Inflammatory macrophage (primary cell): ENCODE measurements at regions not wholly inside any gene's neighbourhood (a gene's known extent, or its start where the extent isn't known, plus 50 kb on each side); places are given as distances from the start of the nearest gene placed in this dataset.

Experiments used
- DNase-seq, 2 donors: peaks; one replicate each; pipeline ENCODE4 v3.0.0-alpha.2; 2020 to 2022

DNA sequence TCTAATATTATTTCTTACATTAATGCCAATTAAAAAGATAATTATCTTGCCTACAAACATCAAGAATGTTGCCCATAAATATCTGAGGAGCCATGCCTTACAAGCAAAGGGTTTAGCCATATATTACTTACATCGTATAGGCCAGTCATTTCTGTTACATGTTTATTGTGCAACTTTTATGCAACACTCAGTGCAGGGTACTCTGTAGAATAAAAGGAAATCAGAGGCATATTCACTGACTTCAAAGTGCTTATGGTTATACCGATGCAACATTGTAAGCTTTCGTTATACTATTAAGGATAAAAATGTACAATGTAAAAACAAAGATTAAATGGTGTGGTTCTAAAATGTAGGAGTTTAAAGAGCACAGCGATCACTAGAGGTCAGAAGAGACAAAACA is 315.9 kb downstream of the PCDH10 start:
- DNase-seq, result no peak

DNA sequence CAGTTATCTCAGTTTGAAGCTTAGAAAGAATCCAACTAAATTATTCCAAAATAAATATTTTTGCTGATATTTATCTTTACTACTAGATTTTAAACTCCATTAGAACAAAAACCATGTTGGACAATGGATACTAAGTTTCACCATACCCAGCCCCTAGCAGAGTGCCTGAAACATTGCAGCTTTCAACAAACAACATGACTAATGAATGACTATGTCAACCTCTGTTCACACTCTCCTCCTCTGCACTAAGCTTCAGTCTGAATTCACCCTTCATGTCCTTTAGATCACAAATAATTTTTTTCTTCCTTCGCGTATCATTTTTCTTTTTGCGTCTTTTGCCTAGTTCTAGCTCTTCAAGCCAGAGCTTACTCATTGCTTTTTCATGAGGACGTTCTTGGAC is 315.2 kb downstream of the PCDH10 start:
- DNase-seq, result no peak

DNA sequence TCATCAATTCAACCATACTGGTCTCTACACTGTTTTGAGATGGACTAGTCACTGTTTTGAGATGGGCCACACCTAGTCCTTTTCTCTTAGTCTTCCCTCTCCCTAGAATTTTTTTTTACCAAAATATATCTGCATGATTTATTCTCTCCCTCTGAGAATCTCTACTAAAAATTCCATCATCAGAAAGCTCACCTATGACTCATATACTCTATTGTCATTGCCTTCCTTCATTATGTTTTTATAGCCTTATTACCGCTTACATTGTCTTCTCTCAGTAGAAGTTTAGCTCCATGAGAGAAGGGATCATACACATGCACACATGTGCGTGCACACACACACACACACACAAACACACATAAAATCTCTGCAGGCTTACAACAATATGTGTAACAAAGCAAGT is 303.6 kb downstream of the PCDH10 start:
- no peak for DNase-seq

DNA sequence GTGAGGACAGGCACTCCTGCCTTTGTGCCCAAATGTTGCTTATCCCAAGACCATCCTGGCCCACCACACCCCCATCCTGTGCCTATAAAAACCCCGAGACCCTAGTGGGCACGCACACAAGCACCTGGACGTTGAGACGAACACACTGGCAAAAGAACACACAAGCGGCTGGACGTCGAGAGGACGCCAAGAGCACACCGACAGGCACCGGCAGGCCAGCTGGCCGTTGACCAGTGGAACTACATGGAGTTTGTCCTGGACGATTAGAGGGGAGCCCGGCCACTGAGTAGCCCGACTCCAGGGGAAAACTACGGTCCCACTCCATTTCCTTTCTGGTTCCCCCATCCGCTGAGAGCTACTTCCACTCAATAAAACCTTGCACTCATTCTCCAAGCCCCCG is 301.7 kb downstream of the PCDH10 start:
- DNase-seq, result no peak

DNA sequence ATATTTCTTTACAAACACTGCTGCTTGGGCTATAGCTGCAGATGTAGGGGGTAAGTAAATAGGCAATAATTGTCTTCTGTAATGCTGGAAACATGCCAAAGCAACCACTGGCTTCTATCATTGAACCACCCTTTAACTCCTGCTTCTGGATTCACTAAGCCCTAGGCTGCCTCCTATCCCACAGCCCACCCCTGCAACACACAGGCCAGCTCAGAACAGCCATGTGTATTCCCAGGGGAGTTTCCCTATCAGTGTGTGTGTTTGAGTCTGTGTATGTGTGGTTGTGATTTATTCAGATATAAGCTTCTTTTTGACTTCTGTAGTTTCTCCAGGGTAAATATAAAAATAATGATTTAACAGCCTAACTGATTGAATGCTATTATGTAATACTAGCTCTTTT is 291.3 kb downstream of the PCDH10 start:
- no peak for DNase-seq

DNA sequence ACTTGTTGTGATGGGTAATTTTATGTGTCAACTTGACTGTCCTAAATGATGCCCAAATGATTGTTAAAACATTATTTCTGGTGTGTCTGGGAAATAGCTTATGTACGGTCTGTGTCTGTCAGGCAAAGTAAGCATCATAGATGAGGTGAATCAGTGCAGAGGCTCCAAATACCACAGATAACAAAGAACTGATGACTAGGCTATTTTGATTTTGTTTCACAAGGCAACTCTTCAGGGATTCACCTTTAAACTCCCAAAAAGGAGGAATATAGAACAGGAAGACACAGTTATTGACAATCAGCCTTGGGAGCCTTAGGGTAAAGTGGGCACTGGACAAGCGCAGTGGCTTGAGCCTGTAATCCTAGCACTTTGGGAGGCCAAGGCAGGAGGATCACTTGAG is 290.7 kb downstream of the PCDH10 start:
- no peak for DNase-seq

DNA sequence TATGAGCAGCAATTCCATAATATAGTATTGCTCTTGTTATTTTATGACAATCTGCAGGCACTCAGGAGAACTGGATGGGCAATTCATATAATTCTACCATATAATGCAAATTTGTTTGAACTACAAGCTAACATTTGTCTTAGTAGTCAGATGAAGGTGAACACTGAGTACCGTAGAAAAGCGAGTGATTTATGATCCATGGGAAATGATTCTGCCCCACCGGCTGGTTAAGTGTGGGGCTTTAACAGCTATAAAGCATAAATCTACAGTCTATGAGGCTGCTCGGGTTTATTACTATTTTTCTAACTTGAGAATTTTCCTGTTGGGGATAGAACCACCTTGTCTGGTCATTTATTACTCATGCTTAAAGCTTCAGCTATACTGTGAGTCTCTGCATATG is 275.5 kb downstream of the PCDH10 start:
- DNase-seq, result no peak

DNA sequence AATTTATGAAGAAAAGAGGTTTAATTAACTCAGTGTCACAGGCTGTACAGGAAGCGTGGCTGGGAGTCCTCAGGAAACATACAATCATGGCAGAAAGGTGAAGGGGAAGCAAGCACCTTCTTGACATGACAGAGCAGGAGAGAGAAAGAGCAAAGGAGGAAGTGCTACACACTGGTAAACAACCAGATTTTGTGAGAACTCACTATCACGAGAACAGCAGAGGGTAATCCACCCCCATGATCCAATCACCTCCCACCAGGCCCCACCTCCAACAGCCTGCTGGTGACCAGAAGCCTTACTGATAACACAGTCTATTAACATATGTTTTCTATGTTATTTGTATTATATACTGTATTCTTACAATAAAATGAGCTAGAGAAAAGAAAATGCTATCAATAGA is 254.8 kb downstream of the PCDH10 start:
- DNase-seq, result no peak

DNA sequence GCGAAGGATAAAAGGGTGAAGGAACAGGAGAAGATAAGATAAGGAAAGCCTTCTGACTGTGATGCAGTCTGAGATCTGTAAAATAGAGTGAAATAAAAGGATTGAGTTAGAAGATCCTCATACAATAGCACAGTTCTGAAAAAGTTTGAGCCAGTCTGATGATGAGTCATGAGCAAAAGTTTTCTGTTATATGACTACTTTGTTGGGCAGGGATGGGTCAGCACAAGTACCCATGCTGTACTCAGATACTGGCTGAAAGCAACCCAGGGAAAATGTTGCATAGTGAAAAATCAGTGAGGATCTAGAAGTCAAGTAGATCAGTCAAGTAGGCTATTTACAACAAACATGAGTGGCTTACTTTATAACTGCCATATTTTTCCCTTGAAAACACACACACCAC is 253.5 kb downstream of the PCDH10 start:
- no peak for DNase-seq

DNA sequence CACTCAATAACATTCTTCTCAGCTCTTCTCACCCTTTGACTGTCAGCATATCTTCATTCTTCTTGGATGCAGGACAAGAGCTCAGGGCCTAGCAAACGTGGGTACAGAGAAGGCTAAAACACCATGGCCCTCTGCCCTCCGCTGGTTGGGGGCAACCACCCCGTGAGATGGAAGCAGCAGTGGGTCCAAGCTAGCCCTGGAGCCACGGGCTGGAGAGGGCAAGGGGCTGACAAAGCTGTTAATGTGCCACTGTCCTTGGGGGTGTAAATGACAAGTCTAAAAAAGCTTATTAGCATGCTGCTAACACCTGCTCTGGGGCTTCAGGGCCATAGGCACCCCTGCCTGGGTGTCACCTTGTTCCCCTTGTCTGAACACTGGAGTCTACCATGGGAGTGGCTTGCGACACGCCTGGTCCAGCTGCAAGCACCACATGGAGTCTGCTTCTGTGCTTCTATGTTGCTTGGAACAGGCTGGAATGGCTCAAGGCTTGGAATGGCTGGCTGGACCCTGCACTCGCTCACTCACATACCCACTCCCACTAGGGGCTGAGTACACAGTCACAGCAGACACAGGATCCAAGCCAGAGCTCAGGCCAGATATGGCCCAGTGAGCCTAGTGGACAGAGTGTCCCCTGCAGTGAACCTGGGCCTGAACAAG is 246.0 kb downstream of the PCDH10 start:
- DNase-seq, result no peak

DNA sequence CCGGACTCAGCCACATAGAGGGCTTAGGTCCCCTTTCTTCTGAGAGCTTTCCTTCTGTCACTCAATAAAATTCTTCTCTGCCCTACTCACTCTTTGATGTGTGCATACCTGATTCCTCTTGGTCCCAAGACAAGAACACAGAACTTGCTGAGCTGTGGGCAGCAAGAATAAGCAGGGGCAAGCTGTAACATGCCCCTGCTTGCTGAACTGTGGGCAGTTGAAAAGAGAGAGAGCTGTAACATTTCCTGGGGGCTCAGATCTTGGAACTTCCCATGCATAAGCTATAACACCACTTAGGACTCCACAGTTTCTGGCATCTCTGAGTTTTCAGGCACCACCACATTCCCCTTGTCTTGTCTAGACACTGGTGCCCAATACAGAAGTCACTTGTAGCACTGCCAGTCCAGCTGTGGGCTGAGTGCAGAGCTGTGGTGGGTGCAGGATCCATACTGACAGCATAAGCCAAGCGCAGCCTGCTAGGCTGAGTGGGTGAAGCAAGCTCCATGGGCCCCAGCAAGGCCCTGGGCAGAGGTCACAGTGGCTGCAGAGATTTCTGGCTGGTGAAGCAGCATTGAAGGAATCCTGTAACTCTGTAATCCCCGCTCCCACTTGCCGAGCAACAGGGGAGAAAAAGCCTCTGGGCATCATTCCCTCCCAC is 241.2 kb downstream of the PCDH10 start:
- DNase-seq, result no peak

DNA sequence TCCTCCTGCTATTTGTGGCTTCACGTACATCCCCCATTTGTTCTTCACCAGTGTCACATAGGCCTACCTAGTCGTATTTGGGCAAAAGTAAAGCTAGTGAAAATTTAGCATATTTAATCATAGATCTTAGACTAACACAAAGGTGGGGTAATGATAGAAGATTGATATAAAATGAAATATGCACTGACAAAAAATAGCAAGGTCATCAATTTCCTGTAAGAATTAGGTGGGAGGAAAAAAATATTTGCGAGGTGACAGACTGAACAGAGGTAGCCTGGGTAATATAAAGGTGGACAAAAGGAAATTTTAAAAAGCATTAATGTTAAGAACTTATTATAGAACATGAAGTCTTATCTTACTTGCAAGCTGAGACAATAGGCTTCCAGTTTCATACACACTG is 239.9 kb downstream of the PCDH10 start:
- DNase-seq, result no peak

DNA sequence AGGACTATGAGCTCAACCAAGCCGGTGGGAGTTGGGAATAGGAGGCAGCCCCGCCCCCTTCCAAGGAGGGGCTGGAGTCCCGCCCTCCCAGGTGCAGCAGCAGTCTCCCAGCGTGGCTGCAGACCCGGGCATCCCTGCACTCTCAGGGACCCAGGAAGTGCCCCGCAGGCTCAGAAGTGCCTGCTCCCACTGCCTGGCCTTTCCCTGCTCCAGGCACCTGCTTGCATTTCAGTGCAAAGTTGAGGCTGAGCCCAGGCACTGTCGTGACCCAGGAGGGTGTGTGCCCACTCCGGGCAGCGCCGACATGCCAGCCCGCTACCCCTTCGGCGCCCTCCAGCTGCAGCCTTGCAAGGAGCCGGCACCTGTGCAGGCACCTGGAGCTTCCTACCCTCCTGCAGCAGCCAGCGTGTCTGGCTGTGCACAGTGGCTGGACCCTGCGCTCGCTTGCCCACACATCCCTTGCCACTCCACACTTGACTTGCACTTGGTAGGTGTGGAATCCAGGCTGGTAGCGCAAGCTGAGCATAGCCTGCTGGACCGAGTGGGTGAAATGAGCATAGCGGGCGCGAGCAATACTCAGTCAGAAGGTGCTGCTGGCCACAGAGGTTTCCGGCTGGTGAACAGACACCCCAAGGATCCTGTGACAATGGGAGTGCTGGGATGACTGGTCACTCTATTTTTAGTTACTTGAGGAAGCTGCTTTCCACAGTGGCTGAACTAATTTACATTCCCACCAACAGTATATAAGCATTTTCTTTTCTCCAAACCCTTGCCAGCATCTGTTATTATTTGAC is 236.3 kb downstream of the PCDH10 start:
- DNase-seq, result no peak

DNA sequence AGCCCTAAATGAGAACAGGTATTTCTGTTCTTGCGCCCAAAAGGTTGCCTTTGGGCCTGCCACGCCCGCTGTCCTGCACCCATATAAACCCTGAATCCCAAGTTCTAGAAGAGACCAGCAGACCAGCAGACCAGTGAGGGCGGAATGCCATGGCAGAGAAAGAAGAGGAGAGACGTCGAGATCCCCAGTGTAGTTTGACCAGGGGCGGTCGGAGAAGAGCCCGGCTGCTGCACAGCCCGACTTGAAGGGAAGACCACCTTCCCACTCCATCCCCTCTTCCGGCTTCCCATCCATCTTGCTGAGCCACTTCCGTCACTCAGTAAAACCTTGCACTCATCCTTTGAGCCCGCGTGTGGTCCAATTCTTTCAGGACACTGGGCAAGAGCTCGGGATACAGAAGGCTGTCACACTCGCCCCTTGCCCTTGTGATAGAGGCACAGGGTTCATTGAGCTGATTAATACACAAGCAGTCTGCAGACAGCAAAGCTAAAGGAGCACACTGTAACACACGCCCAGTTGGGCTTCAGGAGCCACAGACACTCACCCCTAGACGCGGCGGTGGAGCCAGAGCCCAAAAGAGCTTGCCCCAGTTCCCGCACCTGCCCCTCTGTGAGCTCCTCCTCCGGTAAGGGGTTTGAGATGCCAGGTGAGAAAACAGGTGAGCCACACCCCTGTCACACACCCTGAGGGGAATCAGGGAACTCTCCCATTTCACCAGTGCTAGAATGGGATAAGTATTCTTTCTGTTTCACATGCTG is 230.8 kb downstream of the PCDH10 start:
- DNase-seq, result no peak

DNA sequence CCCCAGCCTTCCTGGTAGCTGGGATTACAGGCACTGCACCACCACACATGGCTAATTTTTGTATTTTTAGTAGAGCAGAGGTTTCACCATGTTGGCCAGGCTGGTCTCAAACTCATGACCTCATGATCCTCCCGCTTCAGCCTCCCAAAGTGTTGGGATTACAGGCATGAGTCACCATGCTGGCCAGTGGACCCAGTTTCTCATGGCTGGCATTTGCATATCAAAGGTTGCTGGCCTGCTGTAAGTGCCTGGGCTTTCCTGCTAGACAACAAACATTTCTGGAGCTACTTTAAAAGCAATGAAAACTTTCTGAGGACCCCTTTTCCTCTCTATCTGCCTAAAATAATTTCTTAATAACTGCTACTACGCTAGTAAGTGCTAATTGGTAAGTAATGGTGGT is 228.2 kb downstream of the PCDH10 start:
- DNase-seq, result no peak

DNA sequence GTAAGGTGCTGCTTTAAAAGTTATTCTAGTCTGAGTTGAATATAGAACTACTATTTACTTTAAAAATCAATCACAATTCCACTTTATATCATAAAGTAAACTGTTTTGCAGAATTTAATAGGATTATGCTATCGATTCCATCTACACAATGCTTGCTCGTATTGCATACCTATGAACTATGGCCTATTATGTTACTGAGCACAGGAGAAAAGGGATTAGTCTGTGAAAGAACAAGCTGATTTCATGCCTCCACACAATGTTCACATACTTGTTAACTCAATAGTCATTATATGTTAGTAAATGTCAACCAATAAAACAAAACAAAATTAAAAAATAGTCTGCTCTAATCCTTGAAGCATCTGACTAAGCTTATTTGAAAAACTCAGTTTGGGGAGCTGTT is 223.6 kb downstream of the PCDH10 start:
- no peak for DNase-seq

DNA sequence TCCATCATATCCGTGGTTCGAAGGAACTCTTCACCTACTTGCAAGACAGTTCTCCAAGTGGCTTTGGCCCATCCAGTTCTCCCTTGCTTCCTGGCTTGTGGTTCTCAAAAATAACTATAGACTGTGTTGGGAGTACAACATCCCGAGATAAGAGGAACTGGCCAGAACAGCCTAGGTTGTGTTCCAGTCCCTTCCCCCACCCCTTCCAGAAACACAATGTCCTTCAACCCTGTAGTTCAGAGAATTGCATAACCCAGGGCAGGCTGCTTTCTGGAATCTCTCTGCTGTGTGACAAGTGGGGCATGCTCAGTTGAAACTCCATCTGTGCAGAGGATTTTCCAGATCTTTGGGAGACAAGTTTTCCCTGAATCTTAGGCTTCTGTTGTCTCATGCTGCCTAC is 206.5 kb downstream of the PCDH10 start:
- no peak for DNase-seq

DNA sequence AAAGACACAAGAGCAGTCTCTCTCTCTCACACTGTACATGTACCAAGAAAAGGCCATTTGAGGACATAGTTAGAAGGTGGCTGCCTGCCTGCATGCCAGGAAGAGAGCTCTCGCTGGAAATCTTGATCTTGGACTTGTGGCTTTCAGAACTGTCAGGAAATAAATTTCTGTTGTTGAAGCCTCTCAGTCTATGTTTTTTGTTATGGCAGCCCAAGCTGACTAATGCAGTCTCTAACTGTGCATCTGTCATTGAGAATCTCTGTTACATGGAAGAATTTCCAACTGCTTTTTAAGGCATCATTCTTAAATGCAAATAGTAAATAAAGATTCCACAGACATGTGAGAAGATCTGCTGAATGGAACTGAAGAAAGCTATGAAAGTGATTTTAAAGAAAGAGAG is 198.3 kb downstream of the PCDH10 start:
- DNase-seq, result no peak

DNA sequence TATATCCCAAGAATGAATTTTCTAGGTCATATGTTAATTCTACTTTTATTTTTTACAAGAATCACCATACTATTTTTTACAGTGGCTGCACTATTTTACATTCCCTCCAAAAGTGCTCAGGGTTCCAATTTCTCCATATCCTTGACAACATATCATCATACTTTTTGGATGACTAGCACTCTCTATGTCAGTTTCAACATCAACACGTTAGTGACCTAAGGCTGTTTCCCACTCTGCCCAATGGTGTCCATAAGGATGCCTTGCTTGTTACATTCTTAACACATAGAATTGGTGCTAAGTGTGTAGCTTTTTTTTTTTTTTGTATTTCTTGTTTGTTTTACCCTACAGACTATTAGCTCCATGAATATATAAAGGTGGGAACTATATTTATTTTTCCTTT is 175.4 kb downstream of the PCDH10 start:
- DNase-seq, result no peak

DNA sequence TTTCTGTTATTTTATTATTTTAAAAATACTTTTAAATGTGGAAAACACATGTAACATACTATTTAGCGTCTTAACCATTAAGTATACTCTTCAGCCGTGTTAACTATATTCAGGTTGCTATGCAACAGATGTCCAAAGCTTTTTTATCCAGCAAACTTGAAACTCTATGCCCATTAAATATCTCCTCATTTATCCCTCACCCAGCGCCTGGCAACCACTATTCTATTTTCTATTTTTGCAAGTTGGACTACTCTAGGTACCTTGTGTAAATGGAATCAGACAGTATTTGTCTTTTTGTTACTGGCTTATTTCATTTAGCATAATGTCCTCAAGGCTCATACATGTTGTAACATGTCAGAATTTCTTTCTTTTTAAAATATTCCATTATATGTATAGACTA is 174.6 kb downstream of the PCDH10 start:
- DNase-seq, result no peak

DNA sequence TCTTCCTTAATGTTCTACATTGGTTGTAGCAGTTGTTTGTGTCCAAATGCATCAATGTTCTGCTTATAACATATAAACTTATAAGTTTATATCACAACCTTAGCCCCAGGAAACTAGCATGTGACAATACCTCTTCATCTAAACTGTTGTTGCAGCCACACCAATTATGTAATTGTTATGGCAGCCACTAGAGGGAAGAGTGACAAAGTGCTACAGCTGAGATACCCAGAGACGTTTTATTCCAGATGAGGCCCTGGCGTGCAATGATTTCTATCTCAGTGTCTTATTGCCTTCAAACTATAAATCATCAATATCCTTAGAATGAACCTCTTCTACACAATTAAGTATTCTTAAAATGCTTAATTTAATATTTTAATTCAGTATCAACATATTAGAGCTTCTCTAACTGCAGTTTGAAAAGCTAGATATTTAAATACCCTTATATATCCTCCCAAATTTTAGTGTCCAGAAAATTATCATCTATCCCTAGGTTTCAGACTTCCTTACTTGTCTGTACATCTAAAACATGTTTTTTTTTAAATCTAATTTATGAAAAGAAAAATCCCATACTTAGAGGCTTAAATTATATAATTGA is 171.6 kb downstream of the PCDH10 start:
- DNase-seq, result peak; percentile 6 to 9

DNA sequence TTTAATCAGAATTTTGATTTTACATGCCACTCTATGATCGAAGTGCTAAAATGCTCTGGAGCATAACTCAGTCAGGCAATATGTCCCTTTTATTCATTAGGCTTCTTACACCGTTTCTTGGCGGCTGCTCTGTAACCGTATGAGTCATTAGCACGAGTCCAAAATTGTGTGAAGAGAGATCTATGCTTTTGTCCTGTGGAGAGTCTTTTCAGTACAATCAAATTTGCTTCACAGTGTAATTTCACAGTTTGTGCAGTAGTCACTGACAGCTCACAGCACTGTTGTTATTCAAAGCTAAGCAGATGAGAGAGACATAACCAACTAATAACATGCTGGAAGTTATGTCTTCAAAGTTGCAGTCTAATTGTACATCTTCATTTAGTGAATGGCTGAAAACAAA is 167.8 kb downstream of the PCDH10 start:
- DNase-seq, result no peak

DNA sequence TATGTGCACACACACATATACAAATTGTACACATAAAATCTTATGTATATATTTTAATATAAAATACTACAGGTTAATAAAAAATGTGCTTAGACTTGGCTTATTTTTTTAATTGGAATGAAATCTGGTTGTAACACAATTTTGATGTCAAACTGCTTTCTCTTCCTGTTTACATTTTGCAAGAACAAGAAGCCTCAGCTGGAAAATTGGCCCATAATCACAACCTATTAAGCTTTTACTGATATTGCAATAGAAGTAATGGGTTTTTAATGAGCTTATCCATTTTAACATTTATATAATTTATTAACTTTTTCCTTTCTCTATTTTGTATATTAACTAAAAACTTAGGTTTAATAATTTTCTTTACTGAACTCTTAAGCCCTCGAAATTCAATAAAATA is 165.9 kb downstream of the PCDH10 start:
- no peak for DNase-seq
